Posterior vena cava (tissue), 2 donors: ENCODE measurements at regions not wholly inside any gene's neighbourhood (a gene's known extent, or its start where the extent isn't known, plus 50 kb on each side); places are given as distances from the start of the nearest gene placed in this dataset.
"Not testable (repeated sequence)": the region's sequence is repeated elsewhere in the genome, so short reads cannot be mapped to it uniquely, and the experiment has no call there.

Experiments
- DNase-seq: peaks from one replicate; pipeline ENCODE4 v3.0.0-alpha.2; 2020; ENCODE audit warnings: low spot score
- intact Hi-C, 2 donors: fragments of 100-400 bp; cut with DNase I; formaldehyde crosslinking; loops; one replicate each; pipeline versions ENCODE4 v1.14.1 to v1.14.2; 2022 to 2023
- donor health status: DM: yes; HTN: yes; CAD: no.
- donor health status: DM: yes; HTN: yes; CAD: no.

DNA sequence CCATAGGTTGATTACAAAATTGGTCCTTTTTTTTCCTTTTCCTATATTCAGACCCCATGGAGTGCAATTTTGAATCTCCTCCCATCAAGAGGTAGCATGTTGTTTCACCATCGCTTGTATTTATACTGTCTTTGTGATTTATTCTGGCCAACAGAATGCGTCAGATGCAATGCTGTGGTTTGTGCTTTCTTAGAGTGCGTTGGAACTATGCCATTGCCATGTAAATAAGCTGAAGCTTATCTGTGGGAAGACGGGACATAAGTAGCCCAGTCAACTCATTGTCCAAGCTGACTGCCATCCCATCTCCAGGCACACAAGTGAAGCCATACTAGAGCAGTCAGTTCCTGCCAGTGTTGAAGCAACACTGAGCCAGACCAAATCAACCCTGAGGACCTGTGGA is 1339.3 kb upstream of the GOT2 start:
- no peak for DNase-seq
- intact Hi-C loops = no loop called here

DNA sequence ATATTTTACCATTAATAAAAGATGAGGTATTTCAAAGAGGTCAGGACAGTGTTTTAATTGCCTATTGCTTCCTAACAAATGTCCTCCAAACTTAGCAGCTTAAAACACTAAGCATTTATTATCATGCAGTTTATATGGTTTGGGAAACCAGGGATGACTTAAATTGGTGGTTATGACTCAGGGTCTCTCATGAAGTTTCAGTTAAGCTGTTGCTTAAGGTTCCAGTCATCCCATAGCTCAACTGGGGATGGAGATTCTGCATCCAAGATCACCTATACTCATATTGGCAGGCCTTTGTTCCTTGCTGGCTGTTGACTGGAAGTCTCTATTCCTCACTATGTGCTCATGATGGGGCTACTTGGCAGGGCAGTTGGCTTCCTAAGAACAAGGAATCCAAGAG is 1329.9 kb upstream of the GOT2 start:
- intact Hi-C loops = no loop called here
- no peak for DNase-seq

DNA sequence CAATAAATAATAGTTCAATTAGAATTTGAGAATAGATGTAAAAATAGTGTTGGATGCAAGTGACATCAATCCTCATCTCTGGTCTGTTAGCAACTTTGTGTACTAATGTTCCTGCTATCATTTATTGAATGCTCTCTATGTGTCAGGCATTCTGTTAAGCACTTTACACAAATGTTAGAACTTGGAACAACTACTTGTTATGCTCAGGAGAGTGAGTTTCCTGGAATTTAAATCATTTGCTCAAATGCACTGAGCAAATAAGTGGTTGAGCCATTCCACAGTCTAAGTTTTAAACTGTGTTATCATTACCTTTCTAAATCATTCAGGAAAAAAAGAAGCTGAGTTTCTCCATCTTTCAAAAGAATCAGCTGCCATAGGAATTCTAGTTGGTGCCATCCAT is 1327.3 kb upstream of the GOT2 start:
- no peak for DNase-seq
- intact Hi-C loops = no loop called here

DNA sequence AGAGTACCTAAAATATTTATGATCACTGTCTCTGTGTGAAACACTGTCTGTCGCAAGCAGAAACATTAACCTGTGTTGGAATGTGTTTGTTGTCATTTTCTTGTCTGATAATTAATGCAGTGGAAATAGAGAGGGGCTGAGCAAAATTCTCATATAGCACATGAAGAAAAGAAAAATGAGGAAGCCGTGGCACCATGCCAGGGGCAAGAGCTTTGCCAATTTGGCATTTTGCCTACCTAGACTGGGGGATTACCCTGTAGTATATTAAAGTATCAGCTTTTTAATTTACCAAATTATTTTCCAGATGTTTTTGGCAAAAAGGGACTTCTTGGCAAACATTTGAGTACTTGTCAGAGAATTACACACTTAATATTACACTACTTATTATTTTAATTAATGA is 1326.6 kb upstream of the GOT2 start:
- intact Hi-C loops = no loop called here
- no peak for DNase-seq

DNA sequence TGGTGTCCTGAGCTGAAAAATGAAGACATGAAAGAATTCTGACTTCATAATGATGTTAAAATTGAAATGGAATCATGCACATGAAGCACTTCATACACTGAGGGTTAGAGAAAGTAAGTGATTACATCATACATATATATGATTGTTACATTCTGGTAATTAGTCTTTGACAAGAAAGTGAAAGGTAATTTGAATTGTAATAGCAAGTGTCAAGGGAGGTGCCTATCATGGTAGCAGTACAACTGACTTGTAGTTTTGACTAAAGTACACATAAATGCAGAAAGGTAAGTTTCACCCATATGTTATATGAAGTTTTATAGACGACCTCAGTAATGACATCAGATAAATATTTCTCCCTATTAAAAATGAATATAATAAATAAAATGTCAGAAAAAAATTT is 1325.0 kb upstream of the GOT2 start:
- intact Hi-C loops = no loop called here
- DNase-seq = no peak

DNA sequence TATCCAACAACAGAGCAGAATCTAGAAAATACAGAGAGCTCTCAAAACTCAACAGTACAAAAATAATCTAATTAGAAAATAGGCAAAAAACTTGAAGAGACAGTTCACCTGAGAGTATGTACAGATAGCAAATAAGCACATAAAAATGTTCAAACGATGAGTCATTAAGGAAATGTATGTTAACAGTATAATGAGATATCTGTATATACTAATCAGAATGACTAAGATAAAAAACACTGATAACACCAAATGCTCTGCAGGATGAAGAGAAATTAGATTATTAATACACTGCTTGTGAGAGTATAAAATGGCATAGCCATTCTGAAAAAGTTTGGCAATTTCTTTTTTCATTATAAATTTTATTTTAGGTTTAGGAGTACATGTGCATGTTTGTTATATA is 1307.6 kb upstream of the GOT2 start:
- intact Hi-C loops = no loop called here
- no peak for DNase-seq

DNA sequence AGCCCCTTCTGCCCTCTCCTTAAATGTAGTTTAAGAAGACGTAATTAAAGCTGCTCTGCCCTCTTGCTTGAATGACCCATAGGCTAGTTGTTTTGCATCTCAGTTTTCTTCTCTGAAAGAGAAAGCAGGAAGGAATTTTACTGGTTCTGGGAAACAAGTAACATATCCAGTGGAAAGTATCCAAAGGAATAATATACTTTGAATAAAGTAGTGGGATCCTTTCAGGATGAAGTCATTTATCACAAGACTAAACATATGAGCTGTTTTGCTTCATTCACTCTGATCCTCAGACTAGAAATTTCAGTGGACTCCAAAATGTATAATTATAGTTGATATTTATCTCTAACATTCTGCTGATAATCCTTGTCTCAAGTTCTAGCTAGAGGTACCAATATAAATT is 1297.6 kb upstream of the GOT2 start:
- intact Hi-C loops = no loop called here
- no peak for DNase-seq

DNA sequence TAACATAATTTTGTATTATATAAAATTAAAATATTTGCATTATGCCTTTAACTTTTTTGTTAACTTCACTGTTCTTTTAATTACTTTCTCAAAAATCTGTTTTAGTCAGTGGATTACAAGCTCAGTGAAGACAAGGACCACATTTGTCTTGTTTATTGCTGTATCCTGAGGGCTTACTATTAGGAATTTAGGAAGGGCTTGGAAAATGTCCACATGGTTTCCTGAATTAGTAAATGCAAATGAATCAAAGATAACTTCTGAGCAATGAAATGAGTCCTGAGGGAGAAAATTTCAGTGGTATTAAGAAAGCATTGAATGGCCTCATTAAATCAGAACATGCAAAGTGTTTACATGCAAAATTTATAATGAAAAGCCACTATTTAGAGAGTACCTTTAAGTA is 1293.2 kb upstream of the GOT2 start:
- intact Hi-C loops = no loop called here
- DNase-seq = no peak

DNA sequence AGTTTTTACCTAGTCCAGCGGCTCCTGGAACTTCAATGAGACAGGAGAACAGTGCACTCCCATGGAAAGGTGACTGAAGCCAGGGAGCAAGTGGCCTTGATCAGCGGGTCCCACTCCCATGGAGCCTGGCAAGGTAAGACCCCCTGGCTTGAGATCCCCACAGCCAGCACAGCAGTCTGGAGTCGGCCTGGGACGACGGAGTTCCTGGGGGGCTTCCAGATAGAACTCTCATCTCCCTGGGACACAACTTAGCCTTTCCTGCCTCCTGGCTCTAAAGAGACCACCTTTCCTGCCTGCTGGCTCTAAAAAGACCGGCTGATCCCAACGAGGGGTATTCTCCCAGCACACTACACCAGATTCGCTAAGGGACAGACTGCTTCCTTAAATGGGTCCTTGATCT is 1279.0 kb upstream of the GOT2 start:
- intact Hi-C loops = no loop called here
- DNase-seq = peak; percentile 57

DNA sequence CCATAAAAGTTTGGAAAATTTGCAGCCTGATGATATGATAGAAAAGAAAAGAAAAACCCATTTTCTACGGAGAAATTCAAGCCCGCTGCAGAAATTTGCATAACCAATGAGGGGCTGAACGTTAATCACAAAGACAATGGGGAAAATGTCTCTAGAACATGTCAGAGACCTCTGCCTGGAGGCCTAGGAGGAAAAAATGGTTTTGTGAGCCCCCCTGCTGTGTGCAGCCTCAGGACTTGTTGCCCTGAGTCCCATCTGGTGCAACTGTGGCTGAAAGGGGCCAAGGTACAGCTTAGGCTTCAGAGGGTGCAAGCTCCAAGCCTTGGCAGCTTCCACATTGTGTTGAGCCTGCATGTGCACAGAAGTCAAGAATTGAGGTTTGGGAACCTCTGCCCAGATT is 1267.4 kb upstream of the GOT2 start:
- intact Hi-C loops = no loop called here
- no peak for DNase-seq

DNA sequence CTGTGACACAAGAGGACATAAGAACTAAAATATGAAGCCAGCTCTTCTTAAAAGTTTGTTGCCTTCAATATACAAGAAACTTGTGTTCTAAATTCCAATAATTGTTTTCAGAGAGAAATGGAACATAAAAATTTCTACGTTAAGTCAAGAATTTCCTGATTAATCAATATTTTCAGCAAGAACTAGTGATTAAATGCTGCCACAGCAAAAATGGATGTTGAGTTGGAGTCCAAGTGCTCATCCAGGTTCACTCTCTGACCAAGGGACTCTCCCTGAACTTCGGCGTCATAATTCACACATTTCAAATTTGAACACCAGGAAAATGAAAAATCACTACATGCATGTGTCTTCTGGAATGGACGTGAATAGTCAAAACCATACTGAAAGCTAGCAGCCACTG is 1263.6 kb upstream of the GOT2 start:
- intact Hi-C loops = no loop called here
- DNase-seq = no peak

DNA sequence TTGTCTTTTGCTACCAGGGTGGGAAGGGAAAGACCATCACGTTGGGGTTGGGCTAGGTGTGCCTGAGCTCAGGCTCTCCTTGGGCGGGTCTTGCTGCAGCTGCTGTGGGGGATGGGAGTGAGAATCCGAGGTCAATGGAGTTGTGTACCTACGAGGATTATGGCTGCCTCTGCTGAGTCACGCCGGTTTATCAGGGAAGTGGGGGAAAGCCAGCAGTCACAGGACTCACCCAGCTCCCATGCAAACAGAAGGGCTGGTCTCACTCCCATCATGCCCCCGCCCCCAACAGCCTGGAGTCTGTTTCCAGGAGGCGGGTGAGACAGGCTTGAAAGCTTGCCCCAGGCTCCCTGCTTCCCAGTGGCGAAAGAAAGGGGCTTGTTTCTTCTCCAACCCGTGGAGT is 1259.0 kb upstream of the GOT2 start:
- intact Hi-C loops = no loop called here
- peak; percentile 54 for DNase-seq

DNA sequence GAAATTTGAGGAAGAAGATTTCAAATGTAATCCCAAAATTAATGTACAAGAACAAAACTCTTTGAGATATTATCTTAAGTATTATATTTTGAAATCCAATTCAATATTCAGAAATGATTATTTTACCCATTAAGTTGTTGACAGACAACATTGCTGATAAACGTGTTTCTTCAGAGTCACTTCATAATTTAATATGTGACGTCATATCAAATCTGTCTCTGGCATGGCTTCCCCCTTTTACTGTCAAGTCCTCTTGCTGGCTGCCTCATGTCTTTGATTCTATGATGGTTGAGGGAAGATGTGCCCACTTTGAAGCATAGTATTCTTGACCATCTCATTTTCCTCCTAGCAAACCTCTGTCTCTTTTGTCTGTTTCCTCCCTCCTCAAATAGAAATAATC is 1257.1 kb upstream of the GOT2 start:
- no peak for DNase-seq
- intact Hi-C loops = no loop called here

DNA sequence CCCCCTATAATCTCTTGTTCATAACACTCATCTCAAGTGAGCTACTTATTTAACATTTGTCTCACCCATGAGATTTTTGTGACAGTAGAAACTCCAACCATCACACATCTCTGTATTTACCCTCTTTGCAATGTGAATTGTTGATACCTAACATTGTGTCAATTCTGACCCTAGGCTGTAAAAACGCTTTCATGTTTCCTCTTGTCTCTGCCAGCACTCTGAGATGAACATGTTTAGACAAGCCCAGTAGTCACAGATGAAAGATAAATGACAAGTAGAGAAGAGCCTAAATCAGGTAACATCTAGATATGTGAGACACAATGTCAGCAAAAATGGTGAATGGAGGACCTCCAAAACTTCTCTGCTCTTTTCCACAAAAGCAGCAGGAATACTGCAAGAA is 1254.5 kb upstream of the GOT2 start:
- intact Hi-C loops = no loop called here
- DNase-seq = no peak

DNA sequence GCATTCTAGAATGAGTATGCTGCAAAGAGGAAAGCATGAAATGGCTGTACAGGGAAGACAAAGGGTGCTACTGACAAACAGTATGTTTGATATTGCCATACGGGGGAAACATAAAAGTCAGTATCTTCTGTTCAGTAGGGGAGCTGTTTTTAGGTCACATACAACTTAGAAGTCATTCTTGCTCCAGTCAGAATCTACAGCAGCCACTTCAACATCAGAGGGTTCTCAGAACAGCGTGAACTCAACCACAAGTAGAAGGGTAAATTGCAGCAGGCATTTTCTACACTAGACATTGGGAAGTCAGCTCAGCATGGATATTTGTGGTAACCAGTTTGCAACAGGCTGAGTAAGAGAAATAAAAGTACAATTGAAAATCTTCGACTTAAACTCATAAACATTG is 1241.8 kb upstream of the GOT2 start:
- intact Hi-C loops = no loop called here
- DNase-seq = no peak

DNA sequence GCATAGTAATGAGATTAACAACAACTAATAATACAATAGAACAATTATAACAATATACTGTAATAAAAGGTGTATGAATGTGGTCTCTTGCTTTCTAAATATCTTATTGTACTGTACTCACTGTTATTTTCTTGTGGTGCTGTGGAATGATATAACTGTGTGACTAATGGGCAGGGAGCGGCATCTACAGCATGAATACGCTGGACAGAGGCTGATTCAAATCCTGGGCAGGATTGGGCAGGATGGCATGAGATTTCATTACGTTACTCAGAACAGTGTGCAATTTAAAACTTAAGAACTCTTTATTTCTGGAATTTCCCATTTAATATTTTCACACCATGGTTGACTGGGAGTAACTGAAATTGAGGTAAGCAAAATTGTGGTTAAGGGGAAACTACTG is 1239.8 kb upstream of the GOT2 start:
- intact Hi-C loops = no loop called here
- DNase-seq = no peak

DNA sequence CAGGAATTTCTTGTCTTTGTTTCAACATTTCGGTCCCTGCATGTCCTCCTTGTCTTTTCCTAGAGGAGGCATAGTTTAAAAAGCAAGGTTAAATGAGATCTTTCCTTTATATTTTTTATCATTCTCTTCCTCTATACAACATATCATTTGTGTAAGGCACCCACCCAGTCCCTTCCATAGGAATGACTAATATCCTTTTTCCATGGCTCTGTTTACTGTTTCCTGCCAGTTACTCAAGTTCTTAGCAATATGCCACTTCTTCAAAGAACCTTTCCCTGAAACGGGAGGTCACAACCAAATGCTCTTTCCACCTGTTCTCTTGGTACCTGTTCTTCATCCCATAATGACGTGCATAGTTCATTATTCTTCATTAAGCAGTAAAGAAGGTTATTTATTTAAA is 1237.1 kb upstream of the GOT2 start:
- no peak for DNase-seq
- intact Hi-C loops = no loop called here

DNA sequence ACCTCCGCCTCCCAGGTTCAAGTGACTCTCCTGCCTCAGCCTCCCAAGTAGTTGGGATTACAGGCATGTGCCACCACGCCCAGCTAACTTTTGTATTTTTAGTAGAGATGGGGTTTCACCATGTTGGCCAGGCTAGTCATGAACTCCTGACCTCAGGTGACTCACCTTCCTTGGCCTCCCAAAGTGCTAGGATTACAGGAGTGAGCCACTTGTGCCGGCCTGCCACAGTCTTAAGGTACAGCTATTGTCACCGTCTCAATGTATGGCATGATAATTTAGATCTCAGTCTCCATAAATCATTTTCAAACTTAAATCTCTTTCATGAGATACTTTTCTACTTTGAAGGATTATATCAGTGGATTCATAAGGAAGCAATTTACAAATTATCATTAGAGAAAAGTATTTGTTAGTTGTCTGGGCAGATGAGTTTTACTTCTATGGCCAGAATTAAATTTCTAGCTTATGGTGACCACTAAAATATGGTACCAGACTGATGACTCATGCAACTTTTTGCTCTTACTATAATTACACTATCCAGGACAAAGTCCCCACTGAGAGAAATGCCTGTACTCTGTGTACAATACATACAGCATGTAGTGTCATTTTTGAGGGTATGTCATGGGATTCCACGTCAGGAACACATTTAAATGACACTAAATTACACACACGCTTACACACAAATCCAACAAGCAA is 1230.3 kb upstream of the GOT2 start:
- no peak for DNase-seq
- intact Hi-C loops = no loop called here

DNA sequence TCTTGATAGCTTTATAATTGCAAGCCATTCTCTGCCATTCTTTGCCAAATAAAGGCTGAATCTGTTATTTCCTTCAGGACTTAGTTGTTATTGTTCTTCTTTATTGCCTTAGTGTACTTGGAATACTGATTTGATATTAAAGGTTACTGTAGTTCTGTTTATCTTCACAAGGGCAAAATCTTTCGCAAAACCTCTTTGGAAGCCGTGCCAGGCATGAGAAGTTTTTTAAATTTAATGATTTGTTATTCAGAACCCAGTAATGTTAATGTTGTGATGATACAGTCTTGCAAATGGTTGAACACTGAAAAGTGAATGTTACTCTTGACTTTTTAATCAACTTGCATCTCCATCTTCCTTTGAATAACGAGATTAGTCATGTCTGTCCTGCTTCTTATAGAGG is 1225.2 kb upstream of the GOT2 start:
- DNase-seq = no peak
- intact Hi-C loops = no loop called here

DNA sequence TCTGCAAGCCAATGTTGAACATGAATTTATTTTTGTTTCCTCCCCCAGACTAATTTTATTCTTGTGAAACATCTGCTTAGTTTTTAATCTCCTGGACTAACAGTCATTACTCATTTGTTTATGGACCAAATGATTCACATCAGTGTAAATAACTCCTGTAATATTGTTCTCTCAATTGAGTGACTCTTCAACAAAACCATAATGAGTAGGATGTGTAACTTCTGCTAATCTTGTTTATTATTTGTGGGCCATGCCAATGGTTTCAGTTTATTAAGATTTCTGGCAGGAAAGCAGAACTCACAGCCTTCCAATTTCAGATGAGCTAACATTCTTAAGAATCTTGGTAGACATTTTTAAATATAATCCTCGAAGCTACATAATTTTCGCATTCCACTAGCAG is 1216.3 kb upstream of the GOT2 start:
- intact Hi-C loops = no loop called here
- no peak for DNase-seq

DNA sequence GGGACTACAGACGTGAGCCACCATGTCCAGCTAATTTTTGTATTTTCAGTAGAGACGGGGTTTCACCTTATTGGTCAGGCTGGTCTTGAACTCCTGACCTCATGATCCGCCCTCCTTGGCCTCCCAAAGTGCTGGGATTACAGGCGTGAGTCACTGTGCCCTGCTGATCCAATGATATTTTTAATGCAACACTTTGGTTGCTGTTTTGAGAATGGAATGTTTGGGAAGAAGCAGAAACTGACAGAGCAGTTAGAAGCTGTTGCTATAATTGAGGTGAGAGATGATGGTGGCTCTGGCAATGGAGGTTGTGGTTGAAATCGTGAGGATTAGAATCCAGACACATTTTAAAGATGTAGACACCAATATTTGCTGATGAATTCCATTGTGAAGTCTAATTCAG is 1209.9 kb upstream of the GOT2 start:
- intact Hi-C loops = not testable (repeated sequence)

DNA sequence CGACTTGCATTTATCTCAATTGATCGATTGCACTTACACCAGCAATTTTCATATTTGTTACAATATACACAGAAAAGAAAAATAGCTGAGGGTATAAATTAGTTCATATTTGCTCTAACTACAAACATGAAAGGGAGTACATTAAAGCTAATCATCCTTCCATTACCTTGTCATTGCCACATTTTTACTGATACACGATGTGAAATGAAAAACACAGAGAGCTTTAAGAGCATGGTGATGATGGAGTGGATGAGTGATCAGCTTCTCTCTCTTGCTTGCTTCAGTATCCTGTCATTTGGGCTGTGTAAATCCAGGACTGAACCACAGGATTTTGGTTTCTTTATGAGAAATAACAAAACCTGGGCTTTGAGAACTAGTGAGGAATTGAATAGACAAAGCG is 1207.5 kb upstream of the GOT2 start:
- intact Hi-C loops = no loop called here
- no peak for DNase-seq

More for the DNA sequence above, 1209.9 kb upstream of the GOT2 start:
- not testable (repeated sequence) for DNase-seq
